ENCODE measurements at regions not wholly inside any gene's neighbourhood (a gene's known extent, or its start where the extent isn't known, plus 50 kb on each side); places are given as distances from the start of the nearest gene placed in this dataset.

GRCh38 chr12:87491089-87491488 is 538.1 kb downstream of the C12orf50 start:
- TF ChIP-seq CTCF (IDR thresholded peaks at IDR 0.05) (no peak), POLR2A (IDR thresholded peaks at IDR 0.05) (no peak)
